T follicular helper cell (primary cell): ENCODE measurements at regions not wholly inside any gene's neighbourhood (a gene's known extent, or its start where the extent isn't known, plus 50 kb on each side); places are given as distances from the start of the nearest gene placed in this dataset.

Experiments used
- DNase-seq: peaks from one replicate; pipeline ENCODE4 v3.0.0-alpha.2; 2020; ENCODE audit warnings: low read depth

DNA sequence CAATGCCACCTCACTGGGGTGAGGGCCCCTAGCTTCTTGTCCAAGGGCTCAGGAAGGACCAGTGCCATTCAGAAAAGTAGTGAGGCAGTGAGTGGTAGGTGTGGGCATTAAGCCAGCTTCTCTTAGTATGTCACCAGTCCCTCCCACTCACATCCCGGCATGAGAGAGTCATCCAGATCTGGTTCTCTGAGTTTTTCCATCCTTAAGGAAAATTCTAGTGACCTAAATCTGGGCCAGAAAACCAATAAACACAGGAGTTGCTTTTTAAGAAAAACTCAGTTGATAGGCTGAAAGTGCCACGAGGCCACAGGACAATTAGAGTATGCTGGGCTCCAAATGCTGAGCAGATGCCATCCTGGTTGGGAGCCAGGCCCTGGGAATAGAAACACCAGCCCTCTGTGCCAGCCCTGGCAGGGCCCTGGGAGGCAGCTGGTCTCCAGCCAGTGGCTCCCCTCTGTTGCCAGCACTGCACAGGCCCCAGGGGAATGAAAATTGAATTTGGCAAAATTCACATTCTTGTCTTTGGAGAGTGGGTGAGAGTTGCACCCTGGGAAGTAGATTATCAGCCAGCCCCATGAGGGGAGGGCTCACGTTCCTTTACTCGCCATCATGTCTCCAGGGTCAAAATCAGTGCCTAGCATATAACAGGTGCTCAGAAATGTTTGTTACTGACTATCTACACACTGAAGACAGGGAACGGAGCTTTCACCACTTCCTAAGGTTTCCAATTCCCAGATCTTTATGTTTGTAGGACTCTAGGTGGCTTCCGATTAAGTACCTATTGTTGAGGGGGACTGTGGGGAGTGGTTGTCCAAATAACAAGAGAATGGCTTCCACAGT, 52.8 kb downstream of the FAM43A start:
- DNase-seq = no peak

DNA sequence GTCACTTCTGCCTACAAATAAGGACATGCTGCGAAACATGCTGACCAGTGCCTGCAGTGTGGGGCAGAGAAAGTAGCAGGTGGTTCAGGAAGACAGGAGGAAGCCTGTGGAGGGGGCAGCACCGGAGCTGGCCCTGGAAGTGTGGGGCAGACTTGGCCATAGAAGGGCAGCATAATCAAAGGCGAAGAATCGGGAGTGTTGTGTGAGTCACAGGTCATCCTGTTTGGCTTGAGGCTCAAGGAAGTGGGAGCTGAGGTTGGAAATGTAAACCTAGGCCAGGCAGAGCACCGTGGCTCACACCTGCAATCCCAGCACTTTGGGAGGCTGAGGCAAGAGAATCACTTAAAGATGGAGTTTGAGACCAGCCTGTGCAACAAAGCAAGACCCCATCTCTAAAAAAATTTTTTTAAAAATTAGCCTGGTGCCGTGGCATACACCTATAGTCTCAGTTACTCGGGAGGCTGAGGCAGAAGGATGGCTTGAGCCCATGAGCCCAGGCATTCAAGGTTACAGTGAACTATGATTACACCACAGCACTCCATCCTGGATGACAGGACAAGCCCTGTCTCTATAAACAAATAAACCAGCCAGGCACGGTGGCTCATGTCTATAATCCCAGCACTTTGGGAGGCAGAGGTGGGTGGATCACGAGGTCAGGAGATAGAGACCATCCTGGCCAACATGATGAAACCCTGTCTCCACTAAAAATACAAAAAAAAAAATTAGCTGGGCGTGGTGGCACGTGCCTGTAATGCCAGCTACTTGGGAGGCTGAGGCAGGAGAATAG, 54.0 kb downstream of the FAM43A start:
- DNase-seq = no peak

DNA sequence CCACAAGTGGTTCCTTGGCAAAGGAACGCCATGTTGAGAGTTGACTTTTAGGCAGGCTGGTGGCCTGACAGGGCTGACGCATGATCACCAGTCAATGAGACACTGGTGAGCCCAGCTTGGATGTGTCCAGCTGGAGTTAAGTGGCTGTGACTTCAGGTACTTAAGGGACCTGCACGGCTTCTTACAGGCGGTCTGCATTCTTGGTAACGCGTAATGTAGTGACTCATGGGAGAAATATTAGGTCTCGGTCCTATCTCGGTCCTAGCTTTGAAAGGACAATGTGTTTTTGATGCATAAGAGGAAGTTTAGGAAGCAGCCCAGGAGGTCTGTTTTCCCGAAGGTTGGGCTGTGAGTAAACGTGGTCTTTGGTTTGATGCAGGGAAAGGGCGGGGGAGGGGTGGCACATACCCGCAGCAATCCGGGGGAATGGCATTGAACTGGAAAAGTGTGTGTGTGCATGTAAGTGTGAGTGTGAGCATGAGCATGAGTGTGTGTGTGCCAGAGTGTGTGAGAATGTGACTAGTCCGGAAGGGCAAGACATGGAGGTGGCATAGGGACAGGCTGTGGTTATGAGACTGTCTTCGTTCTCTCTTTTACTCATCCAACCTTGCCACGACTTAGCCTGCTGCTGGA, 55.3 kb downstream of the FAM43A start:
- no peak for DNase-seq

DNA sequence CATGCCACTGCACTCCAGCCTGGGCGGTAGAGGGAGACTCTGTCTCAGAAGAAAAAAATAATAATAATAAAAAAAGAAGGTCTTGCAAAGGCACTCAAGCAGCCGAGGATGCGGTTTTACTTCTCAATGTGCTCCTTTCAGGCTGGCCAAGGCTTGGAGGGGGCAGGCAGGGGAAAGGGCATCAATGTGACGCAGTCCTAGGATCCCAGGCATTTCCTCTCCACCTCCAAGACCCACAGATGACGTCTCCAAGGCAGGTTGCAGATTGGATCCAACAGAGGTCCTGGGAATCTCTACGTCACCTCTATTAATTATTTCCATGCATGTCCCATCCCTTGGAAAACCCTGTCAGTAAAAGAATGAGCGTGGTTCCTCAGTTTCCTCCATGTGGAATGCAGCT, 56.2 kb downstream of the FAM43A start:
- no peak for DNase-seq

DNA sequence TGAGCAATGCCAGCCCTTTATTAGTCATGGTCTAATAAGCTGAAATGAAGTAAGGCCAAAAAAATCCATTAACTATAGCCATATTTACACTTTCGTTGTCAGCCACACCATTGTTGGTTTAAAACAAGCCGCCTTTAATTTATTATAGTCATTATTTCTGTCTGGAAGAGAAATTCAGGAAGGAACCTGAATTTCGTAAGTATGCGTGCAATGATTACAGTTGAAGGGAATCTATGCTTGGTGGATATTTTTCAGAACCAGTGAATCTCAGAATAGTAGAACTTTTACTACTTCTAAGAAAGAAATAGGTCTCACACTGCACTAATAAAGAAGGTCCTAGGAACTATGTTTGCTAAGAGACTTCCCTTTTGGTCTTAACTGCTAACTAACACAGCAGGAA, 59.1 kb downstream of the FAM43A start:
- no peak for DNase-seq

DNA sequence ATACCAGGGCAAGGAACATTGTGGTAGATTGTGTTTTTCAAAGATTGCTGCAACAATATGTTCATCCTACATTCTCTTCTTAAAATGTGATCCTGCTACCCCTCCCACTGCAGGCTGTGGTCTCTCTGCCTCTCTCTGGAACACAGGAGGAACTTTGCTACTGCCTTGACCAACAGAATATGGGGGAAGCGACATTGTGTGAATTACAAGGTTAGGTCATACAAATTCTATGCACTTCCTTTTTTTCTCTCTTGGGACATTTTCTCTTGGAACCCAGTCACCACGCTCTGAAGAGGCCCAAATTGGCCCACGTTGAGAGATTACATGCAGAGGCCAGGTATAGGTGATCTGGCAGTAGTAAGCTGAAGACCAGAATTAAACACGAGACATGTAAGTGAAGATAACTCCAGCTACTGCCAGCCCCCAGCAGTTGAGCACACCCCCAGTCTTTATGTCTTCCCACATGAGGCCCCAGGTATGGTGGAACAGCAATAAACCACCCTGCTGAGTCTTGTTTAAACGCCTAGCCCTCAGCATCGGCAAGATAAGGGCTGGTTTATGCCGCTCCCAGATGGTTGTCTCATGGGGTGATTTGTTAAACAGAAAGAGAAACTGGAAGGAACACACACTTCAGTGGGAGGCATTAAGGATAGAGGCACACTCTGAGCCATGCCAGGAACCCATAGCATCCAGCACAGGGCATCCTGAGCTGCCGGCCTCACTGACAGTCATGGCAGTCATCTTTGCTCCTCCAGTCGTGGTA, 59.9 kb downstream of the FAM43A start:
- no peak for DNase-seq

DNA sequence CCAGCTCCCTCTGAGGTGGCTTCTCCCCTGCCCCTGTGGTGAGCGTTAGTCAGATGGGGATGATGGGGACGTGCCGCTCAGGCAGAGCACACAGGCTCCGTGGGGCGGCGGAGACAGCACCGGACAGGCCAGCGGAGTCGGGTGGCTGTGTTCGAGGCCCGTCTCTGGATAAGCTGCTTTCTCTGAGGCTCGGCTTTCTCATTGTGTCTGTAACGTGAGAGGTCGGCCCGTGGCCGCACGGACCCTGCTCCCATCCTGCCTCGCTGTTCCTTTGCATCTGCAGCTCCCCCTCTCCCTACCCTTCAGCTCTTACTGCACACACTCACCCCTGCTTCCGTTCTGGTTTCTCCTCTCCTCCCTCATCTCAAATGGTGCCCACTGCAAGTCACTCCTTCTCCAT, 62.5 kb downstream of the FAM43A start:
- DNase-seq = no peak

DNA sequence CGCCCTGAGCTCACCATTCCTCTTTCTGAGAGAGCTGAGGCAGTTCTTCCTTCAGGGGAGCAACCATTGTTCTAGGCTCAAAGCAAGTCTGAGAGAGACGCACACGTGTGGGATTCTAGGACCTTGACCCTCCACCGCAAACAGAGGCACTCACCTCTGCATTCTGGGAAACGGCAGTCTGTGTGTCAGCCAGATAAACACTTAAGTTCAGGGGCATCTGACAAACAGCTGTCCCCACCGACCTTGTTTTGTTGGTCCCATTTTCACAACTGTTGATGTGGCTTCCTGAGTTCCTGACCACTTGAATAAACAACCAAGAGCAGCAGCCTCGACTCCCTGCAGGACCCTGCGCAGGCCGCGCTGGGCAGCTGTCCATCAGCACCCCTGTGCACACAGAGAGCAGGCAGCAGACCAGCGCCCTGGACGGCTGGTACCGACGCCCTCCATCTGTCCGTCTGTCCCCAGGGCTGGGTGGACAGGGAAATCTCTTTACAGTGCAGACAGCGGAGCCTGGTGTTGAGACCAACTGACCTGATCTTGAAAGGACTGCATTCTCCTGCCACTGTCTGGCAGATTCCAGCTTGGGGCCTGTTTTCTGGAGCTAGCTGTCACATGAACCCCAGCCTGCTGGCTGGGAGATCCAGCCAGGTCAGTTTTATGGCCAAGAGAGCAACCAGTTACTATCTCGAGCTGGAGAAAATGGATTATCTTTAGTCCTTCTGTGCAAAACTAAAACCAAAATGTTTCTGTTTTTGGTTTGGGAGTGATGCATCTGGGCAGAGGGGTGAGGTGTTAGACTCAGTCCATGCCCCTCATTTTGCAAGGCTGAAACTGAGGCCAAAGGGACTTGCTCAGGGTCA, 64.2 kb downstream of the FAM43A start:
- no peak for DNase-seq

DNA sequence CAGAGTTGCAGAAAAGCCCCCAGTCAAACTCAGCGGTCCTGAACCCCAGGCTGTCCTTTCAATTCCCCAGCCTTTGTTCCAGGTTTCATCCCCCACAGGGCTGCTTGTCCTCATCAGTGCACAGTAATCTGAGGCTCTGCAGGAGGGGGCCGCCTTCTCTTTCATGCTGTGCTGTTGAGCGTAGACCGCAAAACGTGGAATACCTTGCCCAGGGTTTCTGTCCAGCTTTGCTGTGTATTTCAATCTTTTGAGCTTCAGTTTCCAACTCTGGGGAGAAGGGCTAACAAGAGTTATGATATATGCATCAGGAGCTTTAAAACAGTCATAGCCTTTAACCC, 64.8 kb downstream of the FAM43A start:
- no peak for DNase-seq

DNA sequence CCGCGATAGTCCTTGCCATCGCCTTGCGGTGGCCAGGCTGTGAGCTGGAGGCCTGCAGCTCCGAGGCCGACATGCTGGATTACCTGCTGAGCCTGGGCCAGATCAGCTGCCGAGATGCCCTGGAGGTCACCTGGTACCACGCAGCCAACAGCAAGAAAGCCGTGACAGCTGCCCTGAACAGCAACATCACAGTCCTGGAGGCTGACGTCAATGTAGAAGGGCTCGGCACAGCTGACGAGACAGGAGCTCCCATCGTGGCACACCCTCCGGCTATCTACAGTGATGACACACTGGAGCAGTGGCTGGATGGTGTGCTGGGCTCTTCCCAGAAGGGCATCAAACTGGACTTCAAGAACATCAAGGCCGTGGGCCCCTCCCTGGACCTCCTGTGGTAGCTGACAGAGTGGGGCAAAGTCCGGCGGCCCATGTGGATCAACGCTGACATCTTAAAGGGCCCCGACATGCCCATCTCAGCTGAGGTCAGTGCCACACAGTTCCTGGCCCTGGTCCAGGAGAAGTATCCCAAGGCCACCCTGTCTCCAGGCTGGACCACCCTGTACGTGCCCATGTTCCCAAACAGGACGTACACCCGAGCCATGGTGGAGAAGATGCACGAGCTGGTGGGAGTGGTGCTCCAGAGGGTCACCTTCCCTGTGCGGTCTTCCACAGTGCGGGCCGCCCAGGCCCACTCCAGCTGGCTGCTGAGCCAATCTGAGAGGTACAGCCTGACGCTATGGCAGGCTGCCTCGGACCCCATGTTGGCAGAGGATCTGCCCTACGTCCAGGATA, 70.2 kb downstream of the FAM43A start:
- no peak for DNase-seq

DNA sequence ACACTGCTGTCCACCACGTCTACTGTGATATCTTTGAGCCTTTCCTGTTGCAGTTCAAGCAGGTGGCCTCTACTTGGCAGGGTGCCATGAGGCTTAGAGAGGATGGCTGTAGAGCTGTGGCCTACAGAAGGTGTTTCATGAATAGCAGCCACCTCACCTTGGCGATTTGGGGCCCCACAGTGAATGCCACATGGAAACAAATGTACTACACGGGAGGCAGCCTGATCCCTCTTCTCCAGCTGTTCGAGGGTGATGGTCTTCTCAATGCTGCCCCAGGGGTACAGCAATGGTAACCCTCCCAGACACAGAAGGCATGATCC, 70.7 kb downstream of the FAM43A start:
- DNase-seq = no peak

DNA sequence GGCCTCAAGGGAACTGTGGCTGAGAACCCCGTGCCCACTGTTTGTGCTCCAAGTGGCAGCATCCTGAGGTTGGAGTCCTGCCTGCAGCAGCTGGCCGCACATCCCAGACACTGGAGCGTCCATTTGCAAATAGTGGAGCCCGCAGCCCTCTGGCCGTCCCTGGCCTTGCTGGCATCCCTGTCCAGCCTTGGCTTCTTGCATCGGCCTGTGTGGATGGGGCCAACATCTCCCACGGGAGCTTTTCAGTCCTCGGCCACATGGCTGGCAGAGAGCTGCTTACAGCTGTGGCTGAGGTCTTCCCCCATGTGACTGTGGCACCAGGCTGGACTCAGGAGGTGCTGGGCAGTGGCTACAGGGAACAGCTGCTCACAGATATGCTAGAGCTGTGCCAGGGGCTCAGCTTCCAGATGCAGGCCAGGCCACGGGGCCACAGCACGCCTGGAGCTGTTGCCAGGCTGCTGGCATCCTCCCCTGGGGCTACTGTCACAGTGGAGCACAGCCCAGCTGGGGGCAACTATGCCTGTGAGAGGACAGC, 71.2 kb downstream of the FAM43A start:
- no peak for DNase-seq

DNA sequence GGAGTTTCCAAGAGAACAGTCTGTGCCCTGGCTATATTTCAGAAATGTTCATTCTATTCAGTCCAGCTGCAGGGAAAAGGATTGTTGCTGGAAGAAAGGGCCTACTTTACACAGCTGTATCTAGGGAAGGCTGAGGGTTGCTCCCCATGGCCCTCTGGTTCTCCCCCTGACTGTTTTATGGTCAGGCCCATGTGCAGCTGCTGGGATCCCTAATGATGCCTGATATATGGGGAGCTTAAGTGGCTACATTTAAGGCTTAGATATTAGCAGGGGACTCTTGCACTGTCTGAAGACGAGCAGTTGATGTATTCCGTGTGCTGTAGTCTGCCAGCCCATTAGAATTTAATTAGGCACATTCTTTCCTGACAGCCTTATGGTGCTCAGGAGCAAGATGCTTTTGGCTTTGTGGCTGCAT, 72.0 kb downstream of the FAM43A start:
- DNase-seq = no peak

DNA sequence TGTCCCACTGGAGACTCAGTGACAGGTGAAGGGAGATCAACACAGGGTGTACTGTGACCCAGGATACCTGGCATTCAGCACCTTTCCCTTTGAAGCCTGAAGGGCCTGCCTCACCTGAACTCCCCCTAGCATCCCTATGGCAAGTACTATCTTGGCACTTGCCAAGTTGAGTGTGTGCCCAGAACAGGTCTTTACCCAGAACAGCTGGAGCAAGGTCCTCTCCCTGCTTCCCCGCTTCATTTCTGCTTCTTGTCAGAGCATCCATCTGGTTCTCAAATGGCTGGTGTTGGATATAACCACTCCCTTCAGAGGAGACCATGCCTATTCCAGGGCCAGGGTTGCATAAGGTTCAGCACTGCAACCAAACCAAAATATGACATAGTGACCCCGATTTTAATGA, 73.0 kb downstream of the FAM43A start:
- DNase-seq = no peak

DNA sequence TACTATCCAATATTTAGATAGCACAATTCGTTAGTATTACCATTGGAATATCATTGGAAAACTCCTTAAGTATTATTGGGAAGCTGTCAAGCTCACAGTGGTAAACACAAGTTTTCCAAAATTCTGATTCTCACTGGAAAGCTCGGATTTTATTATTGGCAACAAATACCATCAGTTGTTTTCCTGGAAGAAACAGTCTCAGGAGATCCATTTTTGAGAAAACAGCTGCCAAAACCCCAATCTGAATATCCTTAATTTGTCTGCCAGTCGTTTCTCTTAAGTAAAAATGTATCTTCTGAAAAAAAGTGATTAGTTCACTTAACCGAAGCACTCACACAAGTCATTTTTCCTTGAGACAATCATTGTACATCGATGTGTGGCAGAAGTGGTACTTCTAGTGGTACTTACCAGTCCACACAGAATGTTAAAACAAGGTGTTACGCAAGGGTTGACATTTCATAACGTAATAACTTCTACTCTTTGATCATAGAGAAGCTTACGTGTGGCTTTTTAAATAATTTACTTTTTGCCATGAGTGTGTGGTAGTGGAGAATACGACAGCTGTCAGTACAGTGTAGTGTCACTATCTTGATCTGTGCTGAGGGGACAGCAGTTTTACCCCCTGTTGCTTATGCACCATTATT, 74.9 kb downstream of the FAM43A start:
- no peak for DNase-seq

DNA sequence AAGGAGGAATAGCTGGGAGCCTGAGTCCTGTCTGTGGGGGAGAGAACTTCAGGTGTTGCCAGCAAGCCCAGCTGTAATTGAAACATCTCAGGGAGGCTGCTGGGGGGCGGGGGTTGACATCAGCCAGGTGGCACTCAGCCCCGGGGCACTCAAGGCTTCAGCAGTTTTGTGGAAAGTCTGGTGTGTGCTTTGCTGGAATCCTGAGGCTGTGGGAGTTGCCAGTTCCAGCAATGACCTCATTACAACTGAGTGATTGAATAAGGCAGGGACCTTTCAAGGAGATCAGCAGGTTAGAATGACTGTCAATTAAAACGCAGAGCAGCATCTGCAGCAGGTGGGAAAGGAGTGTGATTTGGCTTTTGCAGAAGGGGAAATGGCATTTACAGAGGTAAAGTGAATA, 75.7 kb downstream of the FAM43A start:
- no peak for DNase-seq

DNA sequence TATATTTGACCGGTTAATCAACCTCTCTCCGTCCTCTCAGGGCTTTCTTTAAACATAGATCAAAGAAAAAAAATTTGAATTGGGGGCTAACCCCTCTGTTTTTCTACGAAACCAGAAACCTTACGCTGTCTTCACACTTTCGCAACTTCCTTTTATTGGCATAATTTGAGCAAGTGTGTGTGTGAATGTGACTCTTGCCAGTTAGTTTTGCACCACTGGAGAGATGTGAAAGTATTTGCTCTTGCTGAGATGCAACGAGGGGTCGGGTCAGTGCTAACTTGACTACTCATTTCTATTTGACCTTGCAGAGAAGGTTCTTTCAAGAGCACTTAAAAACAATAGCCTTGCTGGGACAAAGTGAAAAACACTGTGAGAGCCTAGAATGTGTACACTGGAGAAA, 81.2 kb downstream of the FAM43A start:
- no peak for DNase-seq

DNA sequence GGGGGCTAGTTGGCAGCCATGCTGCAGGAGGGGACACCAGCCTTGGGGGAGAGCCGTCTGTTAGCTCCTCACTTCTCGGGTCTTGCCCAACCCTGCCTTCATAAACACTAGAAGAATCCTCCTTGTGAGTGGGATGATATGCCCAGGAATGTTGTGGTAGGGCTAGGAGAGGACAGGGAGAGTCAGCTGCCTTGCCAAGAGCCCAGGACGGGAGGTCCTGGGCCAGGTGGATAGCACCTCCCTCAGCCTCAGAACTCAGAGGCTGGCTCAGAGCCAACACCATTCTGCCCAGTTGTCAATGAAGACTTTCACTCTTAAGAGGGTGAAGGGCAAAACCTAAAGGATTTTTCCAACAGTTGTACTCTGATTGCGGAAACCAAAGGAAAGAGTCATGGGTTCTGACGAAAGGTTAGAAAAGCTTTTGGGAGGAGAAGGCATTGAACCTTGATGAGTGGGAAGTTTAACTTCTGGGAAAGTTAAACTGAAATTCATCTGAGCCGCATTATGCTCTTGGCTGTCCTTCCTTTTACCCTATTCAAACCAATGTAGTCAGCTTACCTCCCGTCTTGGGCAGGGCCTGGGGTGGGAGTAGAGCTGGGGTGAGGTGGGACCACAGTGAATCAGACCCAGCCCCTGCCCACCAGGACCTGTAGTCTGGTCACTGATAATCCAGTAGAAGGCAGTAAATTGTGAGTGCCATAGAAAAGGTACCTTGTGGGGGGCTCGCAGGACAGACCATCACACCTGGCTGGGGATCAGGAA, 81.9 kb downstream of the FAM43A start:
- no peak for DNase-seq

DNA sequence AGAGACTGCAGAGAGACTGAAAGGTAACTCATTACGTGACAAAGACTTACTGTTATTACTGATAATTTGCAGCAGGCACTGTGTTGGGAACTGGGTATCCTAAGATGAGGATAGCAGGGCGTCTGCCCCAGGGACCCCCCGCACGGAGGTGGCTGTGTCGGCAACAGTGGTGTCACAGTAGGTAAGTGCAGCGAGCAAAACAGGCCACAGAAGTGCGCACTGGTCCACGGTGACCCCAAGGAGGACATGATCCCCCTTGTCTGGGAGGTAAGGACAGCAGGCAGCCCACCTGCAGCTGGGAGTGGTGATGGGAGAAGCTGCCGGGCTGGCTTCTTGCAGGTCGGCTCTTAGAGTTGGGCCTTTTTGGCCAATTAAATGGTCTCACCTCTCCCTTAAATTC, 82.9 kb downstream of the FAM43A start:
- DNase-seq = no peak
